ENCODE measurements at regions not wholly inside any gene's neighbourhood (a gene's known extent, or its start where the extent isn't known, plus 50 kb on each side); places are given as distances from the start of the nearest gene placed in this dataset.

DNA sequence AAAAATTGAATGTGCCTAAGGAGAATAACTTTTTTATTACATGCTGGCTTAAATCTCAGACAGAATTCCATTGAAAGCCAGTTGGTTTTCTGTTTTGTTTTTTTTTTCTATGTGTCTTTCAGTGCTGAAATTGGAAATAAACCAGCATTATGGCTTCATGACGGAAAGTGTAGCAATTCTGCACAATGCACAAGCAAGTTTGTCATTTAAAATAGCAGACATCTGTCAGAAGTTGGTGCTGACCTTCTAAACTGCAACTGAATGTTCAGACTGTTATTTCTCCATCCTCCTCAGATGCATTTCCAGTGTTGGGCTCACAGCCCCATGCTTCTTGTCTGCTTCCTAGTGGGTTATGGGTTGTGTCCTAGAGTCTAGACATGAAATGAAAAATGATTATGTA is 107.2 kb upstream of the LIMCH1 start:
- no peaks in the 10 kb centered on the region for H3K27me3 ChIP-seq
- no peak for DNase-seq
- 37 to 57% methylated on average over 1 of the region's 1 CpG for WGBS, 2 donors
- H3K9me3 ChIP-seq = no peaks in the 10 kb centered on the region
- no peak for TF ChIP-seq POLR2A (IDR thresholded peaks at IDR 0.05)
- TF ChIP-seq, protein P1, sequence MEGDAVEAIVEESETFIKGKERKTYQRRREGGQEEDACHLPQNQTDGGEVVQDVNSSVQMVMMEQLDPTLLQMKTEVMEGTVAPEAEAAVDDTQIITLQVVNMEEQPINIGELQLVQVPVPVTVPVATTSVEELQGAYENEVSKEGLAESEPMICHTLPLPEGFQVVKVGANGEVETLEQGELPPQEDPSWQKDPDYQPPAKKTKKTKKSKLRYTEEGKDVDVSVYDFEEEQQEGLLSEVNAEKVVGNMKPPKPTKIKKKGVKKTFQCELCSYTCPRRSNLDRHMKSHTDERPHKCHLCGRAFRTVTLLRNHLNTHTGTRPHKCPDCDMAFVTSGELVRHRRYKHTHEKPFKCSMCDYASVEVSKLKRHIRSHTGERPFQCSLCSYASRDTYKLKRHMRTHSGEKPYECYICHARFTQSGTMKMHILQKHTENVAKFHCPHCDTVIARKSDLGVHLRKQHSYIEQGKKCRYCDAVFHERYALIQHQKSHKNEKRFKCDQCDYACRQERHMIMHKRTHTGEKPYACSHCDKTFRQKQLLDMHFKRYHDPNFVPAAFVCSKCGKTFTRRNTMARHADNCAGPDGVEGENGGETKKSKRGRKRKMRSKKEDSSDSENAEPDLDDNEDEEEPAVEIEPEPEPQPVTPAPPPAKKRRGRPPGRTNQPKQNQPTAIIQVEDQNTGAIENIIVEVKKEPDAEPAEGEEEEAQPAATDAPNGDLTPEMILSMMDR (IDR thresholded peaks at IDR 0.05) = no peak
- H3K27ac ChIP-seq = no peak overlapping the region
- no peaks in the 10 kb centered on the region for H3K36me3 ChIP-seq (ENCODE audit: low read depth, missing control alignments)
- intact Hi-C loops (cut with DNase I; ENCODE audit: low total_unique reads) = no loop called here
- no peaks in the 10 kb centered on the region for H3K4me1 ChIP-seq
- H3K4me3 ChIP-seq = no peak overlapping the region

DNA sequence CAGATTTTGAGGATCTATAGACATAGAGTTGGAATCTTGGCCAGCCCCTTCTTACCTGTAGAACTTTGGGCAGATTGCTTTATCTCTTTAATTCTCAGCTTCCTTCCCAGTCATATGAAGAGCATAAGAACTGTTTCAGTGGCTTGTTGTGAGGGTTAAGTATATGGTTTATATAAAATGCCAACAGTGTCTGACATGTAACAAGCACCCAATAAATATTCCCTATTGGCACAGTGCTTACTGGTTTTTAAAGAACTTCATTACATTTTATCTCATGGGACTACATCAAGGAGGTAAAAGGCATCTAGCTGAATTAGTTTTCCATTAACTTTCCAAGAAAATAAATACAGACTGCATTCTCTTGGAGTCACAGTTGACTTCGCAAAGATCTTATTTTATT is 106.7 kb upstream of the LIMCH1 start:
- no peak for DNase-seq
- WGBS, 2 donors = 96 to 100% methylated on average over 1 of the region's 1 CpG
- Histone ChIP-seq H3K27me3 (no peaks in the 10 kb centered on the region), H3K36me3 (ENCODE audit: low read depth, missing control alignments) (no peaks in the 10 kb centered on the region), H3K9me3 (no peaks in the 10 kb centered on the region), H3K4me3 (no peak overlapping the region), H3K27ac (no peak overlapping the region), H3K4me1 (no peaks in the 10 kb centered on the region)
- intact Hi-C loops (cut with DNase I; ENCODE audit: low total_unique reads) = no loop called here
- TF ChIP-seq, protein P1 (IDR thresholded peaks at IDR 0.05) = no peak
- TF ChIP-seq POLR2A (IDR thresholded peaks at IDR 0.05) = no peak

DNA sequence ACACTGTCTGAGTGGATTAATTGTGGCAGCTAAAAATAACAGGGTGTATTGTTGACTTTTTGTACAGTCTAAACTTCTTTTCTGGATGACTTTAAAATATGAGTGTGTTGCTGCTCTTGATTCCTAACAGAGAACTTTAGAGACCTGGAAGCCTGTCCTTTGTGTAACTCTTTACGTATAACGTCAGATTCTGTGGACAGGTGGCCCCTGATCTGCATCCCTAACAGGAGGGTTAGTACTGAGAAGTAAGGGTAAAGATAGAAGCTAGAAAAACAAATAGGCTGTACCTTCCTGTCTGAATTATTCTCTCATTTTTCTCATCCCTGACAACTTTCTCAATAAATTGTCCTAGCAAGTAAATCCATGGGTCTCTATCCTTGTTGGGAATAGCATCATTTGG is 105.7 kb upstream of the LIMCH1 start:
- Histone ChIP-seq H3K9me3 (no peaks in the 10 kb centered on the region), H3K4me1 (no peaks in the 10 kb centered on the region), H3K27ac (no peak overlapping the region), H3K4me3 (no peak overlapping the region), H3K36me3 (ENCODE audit: low read depth, missing control alignments) (no peaks in the 10 kb centered on the region), H3K27me3 (no peaks in the 10 kb centered on the region)
- intact Hi-C loops (cut with DNase I; ENCODE audit: low total_unique reads) = no loop called here
- 89 to 95% methylated on average over 2 of the region's 2 CpGs for WGBS, 2 donors
- DNase-seq = no peak
- TF ChIP-seq POLR2A (IDR thresholded peaks at IDR 0.05) = no peak
- TF ChIP-seq, protein P1 (IDR thresholded peaks at IDR 0.05) = no peak

DNA sequence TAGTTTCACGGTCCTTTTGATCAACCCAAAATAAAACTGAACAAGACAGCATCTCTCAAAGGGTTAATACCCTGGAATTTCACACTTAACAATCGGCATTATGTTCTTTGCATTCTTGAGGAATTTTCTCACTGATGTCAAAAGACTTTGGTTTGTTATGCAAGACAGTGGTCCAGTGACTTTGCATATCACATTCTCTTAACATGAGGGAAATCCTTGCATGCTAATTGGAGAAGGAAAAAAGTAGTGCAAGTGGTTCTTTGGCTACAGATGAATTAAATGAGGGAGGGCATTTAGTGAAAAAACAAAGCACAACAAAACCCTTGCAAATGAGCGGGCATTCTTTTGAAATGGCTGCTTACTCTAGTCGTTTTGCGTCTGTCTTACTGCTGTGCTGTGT is 105.1 kb upstream of the LIMCH1 start:
- DNase-seq = no peak
- 74 to 79% methylated on average over 5 of the region's 5 CpGs for WGBS, 2 donors
- Histone ChIP-seq H3K27me3 (no peaks in the 10 kb centered on the region), H3K27ac (no peak overlapping the region), H3K4me3 (no peak overlapping the region), H3K4me1 (no peaks in the 10 kb centered on the region), H3K9me3 (no peaks in the 10 kb centered on the region), H3K36me3 (ENCODE audit: low read depth, missing control alignments) (no peaks in the 10 kb centered on the region)
- intact Hi-C loops (cut with DNase I; ENCODE audit: low total_unique reads) = no loop called here
- TF ChIP-seq POLR2A (IDR thresholded peaks at IDR 0.05) = no peak
- TF ChIP-seq, protein P1 (IDR thresholded peaks at IDR 0.05) = no peak

DNA sequence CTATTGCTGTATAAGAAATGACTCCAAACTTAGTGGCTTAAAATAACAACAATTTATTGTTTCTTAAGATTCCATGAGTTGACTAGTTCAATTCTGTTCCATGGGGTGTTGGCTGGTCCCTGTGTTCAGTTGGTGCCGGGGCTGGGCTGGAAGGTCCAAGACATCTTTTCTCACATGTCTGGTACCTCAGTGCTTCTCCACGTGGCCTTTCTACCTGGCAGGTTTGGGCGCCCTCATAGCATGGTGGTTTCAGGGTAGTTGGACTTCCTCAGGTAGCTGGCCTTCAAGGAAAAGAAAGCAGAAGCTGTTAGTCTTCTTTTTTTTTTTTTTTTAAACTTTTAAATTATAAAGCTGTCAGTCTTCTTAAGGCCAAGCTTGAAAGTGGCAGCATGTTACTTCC is 104.6 kb upstream of the LIMCH1 start:
- Histone ChIP-seq H3K36me3 (ENCODE audit: low read depth, missing control alignments) (no peaks in the 10 kb centered on the region), H3K4me3 (no peak overlapping the region), H3K27ac (no peak overlapping the region), H3K4me1 (no peaks in the 10 kb centered on the region), H3K9me3 (no peaks in the 10 kb centered on the region), H3K27me3 (no peaks in the 10 kb centered on the region)
- no peak for DNase-seq
- intact Hi-C loops (cut with DNase I; ENCODE audit: low total_unique reads) = no loop called here
- TF ChIP-seq POLR2A (IDR thresholded peaks at IDR 0.05) = no peak
- TF ChIP-seq, protein P1 (IDR thresholded peaks at IDR 0.05) = no peak
- 82 to 88% methylated on average over 3 of the region's 3 CpGs for WGBS, 2 donors
